HEK293 (cell line): ENCODE measurements at regions not wholly inside any gene's neighbourhood (a gene's known extent, or its start where the extent isn't known, plus 50 kb on each side); places are given as distances from the start of the nearest gene placed in this dataset.

Source experiments
- CTCF ChIA-PET: fragments of 350-600 bp; formaldehyde crosslinking; extraction: SDS; loops from one replicate; lab custom pipeline; 2021; ENCODE audit warnings: antibody characterized with exemption; lab: Yijun Ruan, JAX
- POLR2A ChIA-PET: fragments of 300-600 bp; formaldehyde crosslinking; extraction: SDS; loops from one replicate; lab custom pipeline; 2020; ENCODE audit warnings: antibody characterized with exemption, inconsistent platforms; lab: Yijun Ruan, JAX
- H3K27ac ChIP-seq: fragments of 200-500 bp; sonication (Bioruptor generic); 2 replicates; pipeline ENCODE4 v1.5.1; 2014; ENCODE audit warnings: low read depth, low read length, control low read depth, inconsistent platforms; ENCODE audit errors: extremely low read depth
- H3K36me3 ChIP-seq, 2 experiments: fragments of 200-500 bp in 1 of 2; sonication (Bioruptor generic) in 1 of 2; 1 replicate in 1 of 2; 2 replicates in 1 of 2; pipeline ENCODE4 v1.5.1; 2014 to 2017; ENCODE audit warnings: inconsistent platforms in 2 of 2, low read length in 2 of 2; ENCODE audit not compliant: control insufficient read depth in 2 of 2, insufficient read depth in 1 of 2
- H3K4me1 ChIP-seq: fragments of 200-500 bp; sonication (Bioruptor generic); 2 replicates; pipeline ENCODE4 v1.5.1; 2014; ENCODE audit warnings: mild to moderate bottlenecking, low read length, inconsistent platforms; ENCODE audit not compliant: control insufficient read depth, insufficient read depth
- H3K4me3 ChIP-seq: 2 replicates; pipeline ENCODE4 v1.5.1; 2011; ENCODE audit warnings: low read depth, mild to moderate bottlenecking, control low read depth, low read length, moderate library complexity
- H3K9me3 ChIP-seq: fragments of 200-500 bp; sonication (Bioruptor generic); 2 replicates; pipeline ENCODE4 v1.5.1; 2014; ENCODE audit warnings: low read depth, low read length, inconsistent platforms; ENCODE audit not compliant: control insufficient read depth, insufficient read depth
- HIC1 ChIP-seq: fragments of 450-650 bp; formaldehyde crosslinking; IDR thresholded peaks from 2 replicates; pipeline ENCODE4 v1.5.1; 2016; ENCODE audit warnings: missing biosample characterization, missing genetic modification characterization
- PATZ1 ChIP-seq: fragments of 450-650 bp; formaldehyde crosslinking; IDR thresholded peaks from 2 replicates; pipeline ENCODE4 v1.5.1; 2016; ENCODE audit warnings: missing biosample characterization, missing genetic modification characterization
- PRDM10 ChIP-seq: fragments of 450-650 bp; formaldehyde crosslinking; IDR thresholded peaks from 2 replicates; pipeline ENCODE4 v1.5.1; 2016; ENCODE audit warnings: missing biosample characterization, missing genetic modification characterization
- RBAK ChIP-seq: fragments of 450-650 bp; formaldehyde crosslinking; IDR thresholded peaks from 2 replicates; pipeline ENCODE4 v1.5.1; 2016; ENCODE audit warnings: missing biosample characterization, missing genetic modification characterization
- SCRT2 ChIP-seq: fragments of 450-650 bp; formaldehyde crosslinking; IDR thresholded peaks from 2 replicates; pipeline ENCODE4 v1.5.1; 2016; ENCODE audit warnings: missing biosample characterization, missing genetic modification characterization
- ZBTB17 ChIP-seq: fragments of 450-650 bp; formaldehyde crosslinking; IDR thresholded peaks from 2 replicates; pipeline ENCODE4 v1.5.1; 2016; ENCODE audit warnings: missing biosample characterization, missing genetic modification characterization
- ZNF211 ChIP-seq: fragments of 450-650 bp; formaldehyde crosslinking; IDR thresholded peaks from 2 replicates; pipeline ENCODE4 v1.5.1; 2016; ENCODE audit warnings: low read depth, missing biosample characterization, missing genetic modification characterization
- ZNF274 ChIP-seq, 2 experiments: fragments of 200-500 bp in 1 of 2; fragments of 450-650 bp in 1 of 2; sonication (Bioruptor generic) in 1 of 2; formaldehyde crosslinking in 1 of 2; IDR thresholded peaks; 2 replicates each; pipeline versions ENCODE4 v1.5.1 to v1.6.1; 2014 to 2016; ENCODE audit warnings: borderline replicate concordance in 1 of 2, inconsistent platforms in 1 of 2, low read length in 1 of 2, missing biosample characterization in 1 of 2, missing genetic modification characterization in 1 of 2
- ZNF324 ChIP-seq: fragments of 450-650 bp; formaldehyde crosslinking; IDR thresholded peaks from 2 replicates; pipeline ENCODE4 v1.5.1; 2016; ENCODE audit warnings: missing biosample characterization, missing genetic modification characterization
- ZNF548 ChIP-seq: fragments of 450-650 bp; formaldehyde crosslinking; IDR thresholded peaks from 2 replicates; pipeline ENCODE4 v1.5.1; 2016; ENCODE audit warnings: missing biosample characterization, missing genetic modification characterization
- ZNF585B ChIP-seq: fragments of 450-650 bp; formaldehyde crosslinking; IDR thresholded peaks from 2 replicates; pipeline ENCODE4 v1.5.1; 2016; ENCODE audit warnings: missing biosample characterization, missing genetic modification characterization
- ZNF610 ChIP-seq: fragments of 450-650 bp; formaldehyde crosslinking; IDR thresholded peaks from 2 replicates; pipeline ENCODE4 v1.5.1; 2016; ENCODE audit warnings: missing biosample characterization, missing genetic modification characterization, borderline replicate concordance
- ZSCAN23 ChIP-seq: fragments of 450-650 bp; formaldehyde crosslinking; IDR thresholded peaks from 2 replicates; pipeline ENCODE4 v1.5.1; 2016; ENCODE audit warnings: missing biosample characterization, missing genetic modification characterization

- H3K27ac ChIP-seq, result no peak overlapping the region
- H3K4me3 ChIP-seq, result no peak overlapping the region
- no peaks in the 10 kb centered on the region for H3K36me3 ChIP-seq
- peaks cover 4% of the 10 kb centered on the region for H3K9me3 ChIP-seq
- TF ChIP-seq PATZ1 (tag by site-specific recombination) (no peak), ZNF548 (no peak), PRDM10 (tag by site-specific recombination) (0 out of 2 replicates have a peak, but pooled peaks have one; percentile 23)
- TF ChIP-seq, all 188 proteins: peak for 1
- 0 out of 2 replicates have a peak, but pooled peaks cover 3% of the 10 kb centered on the region for H3K4me1 ChIP-seq
- ChIA-PET POLR2A (no interaction called here), CTCF (interaction anchor here (0.6 kb wide), 1 partner anchor 1574 kb away, joined by 3 read pairs; no protein-coding TSS in a partner anchor)
These were observed 745.6 kb upstream of the ZNF608 start for GRCh38 chr5:125491986-125492492.

GRCh38 chr5:125492977-125493376 lies 746.5 kb upstream of the ZNF608 start:
- H3K27ac ChIP-seq, result no peak overlapping the region
- no peak for TF ChIP-seq ZSCAN23
- no peak for TF ChIP-seq ZNF585B (tag by site-specific recombination)
- 0 out of 2 replicates have a peak, but pooled peaks have one; percentile 36 for TF ChIP-seq ZNF211 (tag by site-specific recombination)
- no peak for TF ChIP-seq ZNF274 (IDR thresholded peaks at IDR 0.05; ENCODE audit: low read length)
- no peak for TF ChIP-seq ZNF274 (tag by site-specific recombination; IDR thresholded peaks at IDR 0.05; ENCODE audit: borderline replicate concordance)
- no peak for TF ChIP-seq RBAK
- no peak for TF ChIP-seq SCRT2 (tag by site-specific recombination)
- peaks cover 4% of the 10 kb centered on the region for H3K9me3 ChIP-seq
- ChIA-PET POLR2A (no interaction called here), CTCF (no interaction called here)
- H3K4me1 ChIP-seq, result peaks cover 3% of the 10 kb centered on the region; the same call in 1 of the 2 replicates
- no peak overlapping the region for H3K4me3 ChIP-seq
- no peaks in the 10 kb centered on the region for H3K36me3 ChIP-seq

GRCh38 chr5:125496393-125496792 lies 750.0 kb upstream of the ZNF608 start:
- H3K27ac ChIP-seq, result no peak overlapping the region
- no peak overlapping the region for H3K4me3 ChIP-seq
- H3K36me3 ChIP-seq, result no peaks in the 10 kb centered on the region
- POLR2A ChIA-PET, result no interaction called here
- H3K4me1 ChIP-seq, result peaks cover 3% of the 10 kb centered on the region; the same call in 1 of the 2 replicates
- CTCF ChIA-PET, result no interaction called here
- peaks cover 4% of the 10 kb centered on the region for H3K9me3 ChIP-seq
- TF ChIP-seq HIC1 (tag by site-specific recombination) (no peak), ZNF610 (tag by site-specific recombination) (no peak), ZBTB17 (tag by site-specific recombination) (no peak), ZNF324 (tag by site-specific recombination) (no peak)
